Kidney epithelial cell (primary cell): ENCODE measurements at regions not wholly inside any gene's neighbourhood (a gene's known extent, or its start where the extent isn't known, plus 50 kb on each side); places are given as distances from the start of the nearest gene placed in this dataset.
"Not testable (repeated sequence)": the region's sequence is repeated elsewhere in the genome, so short reads cannot be mapped to it uniquely, and the experiment has no call there.

ENCODE experiments used
- DNase-seq: peaks from one replicate; pipeline ENCODE4 v3.0.0-alpha.2; 2010; ENCODE audit warnings: low read depth
- H3K27me3 ChIP-seq: 2 replicates; pipeline ENCODE4 v1.6.0; 2011; ENCODE audit warnings: low read length; ENCODE audit not compliant: control insufficient read depth, insufficient read depth
- H3K36me3 ChIP-seq: 2 replicates; pipeline ENCODE4 v1.5.1; 2011; ENCODE audit warnings: low read length; ENCODE audit not compliant: control insufficient read depth, insufficient read depth
- H3K4me3 ChIP-seq: 2 replicates; pipeline ENCODE4 v1.5.1; 2011; ENCODE audit warnings: low read depth, mild to moderate bottlenecking, control low read depth, low read length
- TF ChIP-seq, protein P1 (sequence below): IDR thresholded peaks from 2 replicates; pipeline ENCODE4 v1.5.1; 2011; ENCODE audit warnings: mild to moderate bottlenecking, moderate library complexity, low read length, control low read depth, inconsistent platforms; ENCODE audit not compliant: insufficient read depth, poor library complexity, severe bottlenecking

GRCh38 chr6:141050471-141050870 lies 1082.3 kb upstream of the GJE1 start:
- Histone ChIP-seq H3K4me3 (no peak overlapping the region), H3K27me3 (no peaks in the 10 kb centered on the region), H3K36me3 (no peaks in the 10 kb centered on the region)
- TF ChIP-seq, protein P1, sequence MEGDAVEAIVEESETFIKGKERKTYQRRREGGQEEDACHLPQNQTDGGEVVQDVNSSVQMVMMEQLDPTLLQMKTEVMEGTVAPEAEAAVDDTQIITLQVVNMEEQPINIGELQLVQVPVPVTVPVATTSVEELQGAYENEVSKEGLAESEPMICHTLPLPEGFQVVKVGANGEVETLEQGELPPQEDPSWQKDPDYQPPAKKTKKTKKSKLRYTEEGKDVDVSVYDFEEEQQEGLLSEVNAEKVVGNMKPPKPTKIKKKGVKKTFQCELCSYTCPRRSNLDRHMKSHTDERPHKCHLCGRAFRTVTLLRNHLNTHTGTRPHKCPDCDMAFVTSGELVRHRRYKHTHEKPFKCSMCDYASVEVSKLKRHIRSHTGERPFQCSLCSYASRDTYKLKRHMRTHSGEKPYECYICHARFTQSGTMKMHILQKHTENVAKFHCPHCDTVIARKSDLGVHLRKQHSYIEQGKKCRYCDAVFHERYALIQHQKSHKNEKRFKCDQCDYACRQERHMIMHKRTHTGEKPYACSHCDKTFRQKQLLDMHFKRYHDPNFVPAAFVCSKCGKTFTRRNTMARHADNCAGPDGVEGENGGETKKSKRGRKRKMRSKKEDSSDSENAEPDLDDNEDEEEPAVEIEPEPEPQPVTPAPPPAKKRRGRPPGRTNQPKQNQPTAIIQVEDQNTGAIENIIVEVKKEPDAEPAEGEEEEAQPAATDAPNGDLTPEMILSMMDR: no peak
- DNase-seq: no peak

GRCh38 chr6:141048451-141048850 lies 1084.3 kb upstream of the GJE1 start:
- no peak for DNase-seq
- Histone ChIP-seq H3K36me3 (no peaks in the 10 kb centered on the region), H3K4me3 (no peak overlapping the region), H3K27me3 (no peaks in the 10 kb centered on the region)
- TF ChIP-seq, protein P1: no peak

DNA sequence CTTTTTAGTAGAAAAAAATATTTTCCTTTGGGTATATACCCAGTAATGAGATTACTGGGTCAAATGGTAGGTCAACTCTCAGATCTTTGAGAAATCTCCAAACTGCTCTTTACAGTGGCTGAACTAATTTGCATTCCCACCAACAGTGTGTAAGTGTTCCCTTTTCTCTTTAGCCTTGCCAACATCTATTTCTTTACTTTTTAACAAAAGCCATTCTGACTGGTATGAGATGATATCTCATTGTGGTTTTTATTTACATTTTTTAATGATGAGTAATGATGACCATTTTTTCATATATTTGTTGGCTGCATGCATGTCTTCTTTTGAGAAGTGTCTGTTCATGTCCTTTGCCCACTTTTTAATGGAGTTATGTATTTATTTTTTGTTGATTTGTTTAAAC lies 1086.2 kb upstream of the GJE1 start:
- H3K27me3 ChIP-seq, H3K4me3 ChIP-seq, H3K36me3 ChIP-seq, DNase-seq: not testable (repeated sequence)

GRCh38 chr6:141041596-141042087 lies 1091.1 kb upstream of the GJE1 start:
- TF ChIP-seq, protein P1: no peak
- Histone ChIP-seq H3K27me3 (no peaks in the 10 kb centered on the region), H3K4me3 (no peak overlapping the region), H3K36me3 (no peaks in the 10 kb centered on the region)
- no peak for DNase-seq

- no peak for DNase-seq
- TF ChIP-seq, protein P1: no peak
- no peaks in the 10 kb centered on the region for H3K27me3 ChIP-seq
- no peak overlapping the region for H3K4me3 ChIP-seq
- H3K36me3 ChIP-seq: no peaks in the 10 kb centered on the region
These were observed 1097.2 kb upstream of the GJE1 start for GRCh38 chr6:141035312-141036200.

- TF ChIP-seq, protein P1: no peak
- H3K36me3 ChIP-seq: no peaks in the 10 kb centered on the region
- DNase-seq: no peak
- H3K4me3 ChIP-seq: no peak overlapping the region
- no peaks in the 10 kb centered on the region for H3K27me3 ChIP-seq
These were observed 1099.6 kb upstream of the GJE1 start for GRCh38 chr6:141033101-141033500.
